GM19239 (cell line): ENCODE measurements at regions not wholly inside any gene's neighbourhood (a gene's known extent, or its start where the extent isn't known, plus 50 kb on each side); places are given as distances from the start of the nearest gene placed in this dataset.

Source experiments
- DNase-seq: peaks from one replicate; pipeline ENCODE4 v3.0.0; 2011; ENCODE audit warnings: low spot score; ENCODE audit not compliant: insufficient read length
- FAIRE-seq: peaks from 2 replicates; lab custom pipeline; 2011; peaks lifted over from hg19 to GRCh38; lab: Jason Lieb, UNC

GRCh38 chr5:124692950-124693349 lies 53.5 kb downstream of the ZNF608 start:
- DNase-seq (no peak), FAIRE-seq (no peak)

GRCh38 chr5:124692324-124692723 lies 54.1 kb downstream of the ZNF608 start:
- no peak for FAIRE-seq
- no peak for DNase-seq

- no peak for FAIRE-seq
- DNase-seq = no peak
Observed at GRCh38 chr5:124689653-124690052, 56.8 kb downstream of the ZNF608 start.

GRCh38 chr5:124686239-124687004 lies 60.0 kb downstream of the ZNF608 start:
- FAIRE-seq = no peak

GRCh38 chr5:124685404-124685930 lies 61.0 kb downstream of the ZNF608 start:
- DNase-seq (no peak), FAIRE-seq (no peak)

More at GRCh38 chr5:124686239-124687004, 60.0 kb downstream of the ZNF608 start:
- DNase-seq = no peak

- no peak for FAIRE-seq
- no peak for DNase-seq
Observed at GRCh38 chr5:124683917-124684555, 62.4 kb downstream of the ZNF608 start.

- DNase-seq (no peak), FAIRE-seq (no peak)
Observed at GRCh38 chr5:124679578-124680199, 66.8 kb downstream of the ZNF608 start.

- FAIRE-seq (no peak), DNase-seq (no peak)
Observed at GRCh38 chr5:124678922-124679519, 67.4 kb downstream of the ZNF608 start.

GRCh38 chr5:124678468-124678867 lies 68.0 kb downstream of the ZNF608 start:
- FAIRE-seq (no peak), DNase-seq (no peak)

GRCh38 chr5:124677374-124678351 lies 68.8 kb downstream of the ZNF608 start:
- DNase-seq = no peak
- no peak for FAIRE-seq

- DNase-seq (no peak), FAIRE-seq (no peak)
Observed at GRCh38 chr5:124675931-124676846, 70.2 kb downstream of the ZNF608 start.

GRCh38 chr5:124671193-124671592 lies 75.2 kb downstream of the ZNF608 start:
- DNase-seq (no peak), FAIRE-seq (no peak)

GRCh38 chr5:124670722-124671184 lies 75.7 kb downstream of the ZNF608 start:
- DNase-seq = no peak

GRCh38 chr5:124669956-124670721 lies 76.3 kb downstream of the ZNF608 start:
- FAIRE-seq (no peak), DNase-seq (no peak)

More at GRCh38 chr5:124670722-124671184, 75.7 kb downstream of the ZNF608 start:
- no peak for FAIRE-seq

- FAIRE-seq (no peak), DNase-seq (no peak)
Observed at GRCh38 chr5:124669300-124669648, 77.2 kb downstream of the ZNF608 start.

- FAIRE-seq = peak; percentile 51
- DNase-seq = no peak
Observed at GRCh38 chr5:124668353-124669299, 77.8 kb downstream of the ZNF608 start.

- FAIRE-seq = no peak
Observed at GRCh38 chr5:124665625-124666024, 80.8 kb downstream of the ZNF608 start.

More at GRCh38 chr5:124665625-124666024, 80.8 kb downstream of the ZNF608 start:
- DNase-seq = no peak
